ENCODE measurements at regions not wholly inside any gene's neighbourhood (a gene's known extent, or its start where the extent isn't known, plus 50 kb on each side); places are given as distances from the start of the nearest gene placed in this dataset.

GRCh38 chr20:6231556-6231955 is 108.7 kb upstream of the FERMT1 start:
- no peak for TF ChIP-seq CTCF (IDR thresholded peaks at IDR 0.05; ENCODE audit: insufficient read depth, low read depth, low read length)
- DNase-seq (ENCODE audit: low read depth) = no peak
- no peak overlapping the region for H3K4me3 ChIP-seq (ENCODE audit: low read depth, low read length)

- DNase-seq (ENCODE audit: low read depth) = no peak
- TF ChIP-seq CTCF (IDR thresholded peaks at IDR 0.05; ENCODE audit: insufficient read depth, low read depth, low read length) = no peak
- H3K4me3 ChIP-seq (ENCODE audit: low read depth, low read length) = no peak overlapping the region
Measured at GRCh38 chr20:6228302-6228843, 105.5 kb upstream of the FERMT1 start.

- no peak for DNase-seq (ENCODE audit: low read depth)
- no peak overlapping the region for H3K4me3 ChIP-seq (ENCODE audit: low read depth, low read length)
- no peak for TF ChIP-seq CTCF (IDR thresholded peaks at IDR 0.05; ENCODE audit: insufficient read depth, low read depth, low read length)
Measured at GRCh38 chr20:6213311-6213710, 90.5 kb upstream of the FERMT1 start.

- no peak overlapping the region for H3K4me3 ChIP-seq (ENCODE audit: low read depth, low read length)
- TF ChIP-seq CTCF (IDR thresholded peaks at IDR 0.05; ENCODE audit: insufficient read depth, low read depth, low read length) = no peak
- DNase-seq (ENCODE audit: low read depth) = no peak
Measured at GRCh38 chr20:6212903-6213302, 90.1 kb upstream of the FERMT1 start.

GRCh38 chr20:6209093-6209492 is 86.3 kb upstream of the FERMT1 start:
- H3K4me3 ChIP-seq (ENCODE audit: low read depth, low read length) = no peak overlapping the region
- no peak for TF ChIP-seq CTCF (IDR thresholded peaks at IDR 0.05; ENCODE audit: insufficient read depth, low read depth, low read length)
- DNase-seq (ENCODE audit: low read depth) = no peak

GRCh38 chr20:6200092-6200491 is 77.3 kb upstream of the FERMT1 start:
- no peak for TF ChIP-seq CTCF (IDR thresholded peaks at IDR 0.05; ENCODE audit: insufficient read depth, low read depth, low read length)
- no peak for DNase-seq (ENCODE audit: low read depth)
- H3K4me3 ChIP-seq (ENCODE audit: low read depth, low read length) = no peak overlapping the region

GRCh38 chr20:6185268-6185667 is 62.4 kb upstream of the FERMT1 start:
- no peak for DNase-seq (ENCODE audit: low read depth)
- H3K4me3 ChIP-seq (ENCODE audit: low read depth, low read length) = no peak overlapping the region
- TF ChIP-seq CTCF (IDR thresholded peaks at IDR 0.05; ENCODE audit: insufficient read depth, low read depth, low read length) = no peak
